ENCODE measurements at regions not wholly inside any gene's neighbourhood (a gene's known extent, or its start where the extent isn't known, plus 50 kb on each side); places are given as distances from the start of the nearest gene placed in this dataset.

DNA sequence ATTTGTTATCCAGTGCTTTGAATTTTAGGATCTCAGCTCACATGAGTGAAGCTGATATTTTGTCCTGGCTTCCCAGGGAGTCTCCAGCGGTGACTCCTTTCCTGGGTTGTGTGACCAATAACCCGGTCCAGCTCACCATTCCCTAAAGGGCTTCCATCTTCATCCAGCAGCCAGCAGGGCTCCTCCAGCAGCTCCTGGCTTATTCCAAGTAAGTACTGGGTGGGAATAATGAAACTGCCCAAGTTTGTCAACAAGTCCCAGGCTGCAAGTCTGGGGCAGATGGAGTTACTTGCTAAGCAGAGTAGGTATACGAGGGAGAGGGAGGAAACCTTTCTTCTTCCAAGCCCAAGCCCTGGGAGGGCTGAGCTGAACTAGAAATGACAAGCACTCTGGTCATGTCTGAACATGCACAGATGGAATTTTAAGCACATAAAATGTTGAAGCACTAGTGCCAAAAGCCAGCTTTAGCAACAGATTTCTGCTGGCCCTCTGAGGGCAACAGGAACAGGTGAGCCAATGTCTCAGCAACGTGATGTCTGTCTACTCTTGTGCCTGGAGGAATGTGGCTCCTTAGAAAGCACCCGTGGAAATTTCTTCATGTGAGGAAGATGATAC, 153.7 kb upstream of the DAPK1 start:
- TF ChIP-seq POLR2A (IDR thresholded peaks at IDR 0.05; ENCODE audit: low read length) (no peak), GATA1 (IDR thresholded peaks at IDR 0.05; ENCODE audit: low read depth, low read length) (no peak)
